OCI-LY7 (cell line): ENCODE measurements at regions not wholly inside any gene's neighbourhood (a gene's known extent, or its start where the extent isn't known, plus 50 kb on each side); places are given as distances from the start of the nearest gene placed in this dataset.

Source experiments
- CTCF ChIP-seq: fragments of 200-600 bp; sonication (generic); conservative IDR thresholded peaks from 2 replicates; pipeline ENCODE4 v1.5.1; 2014; ENCODE audit warnings: mild to moderate bottlenecking, antibody characterized with exemption, low read length, moderate library complexity, mixed read lengths
- EZH2phosphoT487 ChIP-seq: fragments of 200-600 bp; sonication (generic); IDR thresholded peaks from 2 replicates; pipeline ENCODE4 v1.6.1; 2018; ENCODE audit warnings: low read depth, borderline replicate concordance, mild to moderate bottlenecking, mixed run types, antibody characterized with exemption, low read length, moderate library complexity, mixed read lengths

- TF ChIP-seq CTCF (no peak), EZH2phosphoT487 (no peak)
Observed at GRCh38 chr3:180250172-180250571, 213.4 kb upstream of the PEX5L start.
